ENCODE measurements at regions not wholly inside any gene's neighbourhood (a gene's known extent, or its start where the extent isn't known, plus 50 kb on each side); places are given as distances from the start of the nearest gene placed in this dataset.
"Not testable (repeated sequence)": the region's sequence is repeated elsewhere in the genome, so short reads cannot be mapped to it uniquely, and the experiment has no call there.

- no peak for DNase-seq
Measured at GRCh38 chr4:174183259-174183658, 100.2 kb downstream of the FBXO8 start.

- no peak for DNase-seq
Measured at GRCh38 chr4:174181827-174182226, 101.6 kb downstream of the FBXO8 start.

GRCh38 chr4:174177536-174177935, 105.9 kb downstream of the FBXO8 start:
- DNase-seq: no peak

GRCh38 chr4:174175836-174176235, 107.6 kb downstream of the FBXO8 start:
- not testable (repeated sequence) for DNase-seq

GRCh38 chr4:174173360-174173759, 110.1 kb downstream of the FBXO8 start:
- DNase-seq: no peak

GRCh38 chr4:174172274-174172673, 111.2 kb downstream of the FBXO8 start:
- DNase-seq: no peak

- no peak for DNase-seq
Measured at GRCh38 chr4:174170906-174171305, 112.6 kb downstream of the FBXO8 start.

- DNase-seq: no peak
Measured at GRCh38 chr4:174170091-174170490, 113.4 kb downstream of the FBXO8 start.

GRCh38 chr4:174157106-174157607, 126.3 kb downstream of the FBXO8 start:
- DNase-seq: peak; percentile 89

- peak; percentile 78 for DNase-seq
Measured at GRCh38 chr4:174156239-174156826, 127.1 kb downstream of the FBXO8 start.

- no peak for DNase-seq
Measured at GRCh38 chr4:174154215-174154854, 129.1 kb downstream of the FBXO8 start.

GRCh38 chr4:174152717-174153466, 130.6 kb downstream of the FBXO8 start:
- no peak for DNase-seq

- no peak for DNase-seq
Measured at GRCh38 chr4:174147863-174148262, 135.6 kb downstream of the FBXO8 start.

GRCh38 chr4:174144106-174144505, 139.4 kb downstream of the FBXO8 start:
- DNase-seq: no peak

GRCh38 chr4:174141876-174142275, 141.6 kb downstream of the FBXO8 start:
- DNase-seq: no peak

- DNase-seq: no peak
Measured at GRCh38 chr4:174138616-174139015, 144.9 kb downstream of the FBXO8 start.

GRCh38 chr4:174137698-174138097, 145.8 kb downstream of the FBXO8 start:
- DNase-seq: no peak

- no peak for DNase-seq
Measured at GRCh38 chr4:174135936-174136406, 147.5 kb downstream of the FBXO8 start.

GRCh38 chr4:174135530-174135929, 147.9 kb downstream of the FBXO8 start:
- DNase-seq: no peak

GRCh38 chr4:174134361-174134760, 149.1 kb downstream of the FBXO8 start:
- no peak for DNase-seq

- DNase-seq: no peak
Measured at GRCh38 chr4:174133551-174133950, 149.9 kb downstream of the FBXO8 start.

- no peak for DNase-seq
Measured at GRCh38 chr4:174131901-174132300, 151.6 kb downstream of the FBXO8 start.

- no peak for DNase-seq
Measured at GRCh38 chr4:174122705-174123104, 160.8 kb downstream of the FBXO8 start.
